GM23248 (cell line): ENCODE measurements at regions not wholly inside any gene's neighbourhood (a gene's known extent, or its start where the extent isn't known, plus 50 kb on each side); places are given as distances from the start of the nearest gene placed in this dataset.

Experiments used
- DNase-seq: peaks from one replicate; pipeline ENCODE4 v3.0.0-alpha.2; 2015
- H2AFZ ChIP-seq: fragments of 200-600 bp; sonication (generic); 2 replicates; pipeline ENCODE4 v1.6.1; 2016; ENCODE audit warnings: antibody characterized with exemption
- H3F3A ChIP-seq: fragments of 200-600 bp; sonication (generic); 2 replicates; pipeline ENCODE4 v1.6.1; 2016; ENCODE audit warnings: mild to moderate bottlenecking, antibody characterized with exemption, mixed run types; ENCODE audit not compliant: insufficient read depth
- H3K27ac ChIP-seq: fragments of 200-600 bp; sonication (generic); 2 replicates; pipeline ENCODE4 v1.5.1; 2016; ENCODE audit warnings: mild to moderate bottlenecking
- H3K27me3 ChIP-seq: fragments of 200-600 bp; sonication (generic); replicated peaks from 2 replicates; pipeline ENCODE4 v1.6.1; 2016; ENCODE audit warnings: mild to moderate bottlenecking; ENCODE audit not compliant: insufficient read depth
- H3K36me3 ChIP-seq: fragments of 200-600 bp; sonication (generic); 2 replicates; pipeline ENCODE4 v1.6.1; 2016; ENCODE audit warnings: low read depth, mild to moderate bottlenecking
- H3K4me1 ChIP-seq: fragments of 200-600 bp; sonication (generic); 2 replicates; pipeline ENCODE4 v1.6.1; 2016; ENCODE audit warnings: mild to moderate bottlenecking; ENCODE audit not compliant: insufficient read depth
- H3K4me2 ChIP-seq: fragments of 200-600 bp; sonication (generic); one replicate; pipeline ENCODE4 v1.6.1; 2016; ENCODE audit warnings: mild to moderate bottlenecking; ENCODE audit not compliant: unreplicated experiment
- H3K4me3 ChIP-seq: fragments of 200-600 bp; sonication (generic); 2 replicates; pipeline ENCODE4 v1.5.1; 2016; ENCODE audit warnings: mild to moderate bottlenecking
- H3K79me2 ChIP-seq: fragments of 200-600 bp; sonication (generic); 2 replicates; pipeline ENCODE4 v1.6.1; 2016; ENCODE audit warnings: mild to moderate bottlenecking; ENCODE audit not compliant: insufficient read depth
- H3K9ac ChIP-seq: fragments of 200-600 bp; sonication (generic); 2 replicates; pipeline ENCODE4 v1.6.1; 2016; ENCODE audit warnings: mild to moderate bottlenecking
- H3K9me2 ChIP-seq: fragments of 200-600 bp; sonication (generic); 2 replicates; pipeline ENCODE4 v1.6.1; 2016; ENCODE audit warnings: mixed run types, mild to moderate bottlenecking, moderate library complexity; ENCODE audit not compliant: insufficient read depth
- H3K9me3 ChIP-seq: fragments of 200-600 bp; sonication (generic); one replicate; pipeline ENCODE4 v1.6.1; 2017; ENCODE audit warnings: low read depth
- H4K20me1 ChIP-seq: fragments of 200-600 bp; sonication (generic); 2 replicates; pipeline ENCODE4 v1.6.0; 2016; ENCODE audit not compliant: insufficient read depth
- EZH2 ChIP-seq: fragments of 200-600 bp; sonication (generic); IDR thresholded peaks from 2 replicates; pipeline ENCODE4 v1.6.1; 2018; ENCODE audit warnings: antibody characterized with exemption, mild to moderate bottlenecking; ENCODE audit not compliant: insufficient read depth, poor library complexity, severe bottlenecking
- EZH2phosphoT487 ChIP-seq: fragments of 200-600 bp; sonication (generic); IDR thresholded peaks from 2 replicates; pipeline ENCODE4 v1.6.1; 2018; ENCODE audit warnings: antibody characterized with exemption, moderate library complexity, mild to moderate bottlenecking, low read depth; ENCODE audit not compliant: insufficient read depth
- WGBS, 2 experiments: methylation state at CpG; one replicate each; pipeline ENCODE4 v1.1.6; 2015 to 2017; ENCODE audit warnings: low lambda C conversion rate in 2 of 2, low coverage in 1 of 2; ENCODE audit errors: missing lambda C conversion rate in 2 of 2; 5-methylcytosine and 5-hydroxymethylcytosine counted together
- in situ Hi-C: fragments of 300-500 bp; cut with MboI; formaldehyde crosslinking; loops from 2 replicates; pipeline ENCODE4 v1.15.0; 2020

DNA sequence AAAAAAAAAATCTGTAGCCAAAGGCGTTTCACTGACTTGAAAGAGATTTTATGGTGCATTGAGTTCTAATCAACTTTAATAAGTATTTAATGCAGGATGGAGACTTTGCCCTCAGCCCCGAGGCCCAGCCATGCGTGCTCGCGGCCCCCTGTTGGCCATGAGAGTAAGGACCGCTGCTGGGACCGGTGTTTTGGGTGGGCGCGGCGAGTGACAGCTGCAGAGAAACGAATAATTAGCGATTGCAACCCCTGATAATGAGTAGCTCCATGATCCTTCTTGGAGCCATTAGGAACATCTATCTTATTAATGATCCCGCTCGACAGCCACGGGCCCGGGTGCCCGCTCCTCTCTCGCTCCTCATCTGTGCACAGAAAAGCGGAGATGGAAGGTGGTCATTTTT lies 347.4 kb downstream of the RPS24 start:
- in situ Hi-C loops = no loop called here
- H3K4me3 ChIP-seq = no peak overlapping the region
- TF ChIP-seq EZH2phosphoT487 (no peak), EZH2 (no peak)
- no peaks in the 10 kb centered on the region for H3F3A ChIP-seq
- H3K9ac ChIP-seq = no peak overlapping the region
- H2AFZ ChIP-seq = no peak overlapping the region
- H3K36me3 ChIP-seq = no peaks in the 10 kb centered on the region
- no peaks in the 10 kb centered on the region for H3K4me1 ChIP-seq
- H3K27me3 ChIP-seq = no peaks in the 10 kb centered on the region
- no peak overlapping the region for H3K4me2 ChIP-seq
- WGBS, 2 experiments = 89 to 91% methylated on average over 19 of the region's 19 CpGs
- no peaks in the 10 kb centered on the region for H3K9me2 ChIP-seq
- H4K20me1 ChIP-seq = no peaks in the 10 kb centered on the region
- no peaks in the 10 kb centered on the region for H3K9me3 ChIP-seq
- no peak for DNase-seq
- H3K27ac ChIP-seq = no peak overlapping the region
- no peaks in the 10 kb centered on the region for H3K79me2 ChIP-seq

DNA sequence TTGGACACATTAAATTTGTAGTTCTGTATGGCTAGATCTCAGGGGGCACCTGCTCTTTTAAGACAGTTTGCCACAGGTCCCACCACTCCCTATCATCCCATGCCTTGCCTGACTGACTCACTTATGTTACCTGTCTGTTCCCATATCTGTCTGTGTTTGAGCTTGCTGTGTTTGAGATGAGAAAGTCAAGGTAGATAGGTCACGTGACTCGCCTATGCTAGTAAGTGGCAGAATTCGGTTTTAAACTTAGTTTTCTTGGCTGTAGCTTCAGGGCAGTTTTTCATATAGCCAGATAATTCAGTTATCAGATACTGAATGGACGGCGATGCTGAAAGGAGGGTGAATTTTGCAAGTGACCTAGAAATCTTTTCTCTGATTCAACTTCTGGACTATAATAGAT lies 348.4 kb downstream of the RPS24 start:
- H3K9me2 ChIP-seq = no peaks in the 10 kb centered on the region
- in situ Hi-C loops = no loop called here
- 84 to 85% methylated on average over 5 of the region's 5 CpGs for WGBS, 2 experiments

DNA sequence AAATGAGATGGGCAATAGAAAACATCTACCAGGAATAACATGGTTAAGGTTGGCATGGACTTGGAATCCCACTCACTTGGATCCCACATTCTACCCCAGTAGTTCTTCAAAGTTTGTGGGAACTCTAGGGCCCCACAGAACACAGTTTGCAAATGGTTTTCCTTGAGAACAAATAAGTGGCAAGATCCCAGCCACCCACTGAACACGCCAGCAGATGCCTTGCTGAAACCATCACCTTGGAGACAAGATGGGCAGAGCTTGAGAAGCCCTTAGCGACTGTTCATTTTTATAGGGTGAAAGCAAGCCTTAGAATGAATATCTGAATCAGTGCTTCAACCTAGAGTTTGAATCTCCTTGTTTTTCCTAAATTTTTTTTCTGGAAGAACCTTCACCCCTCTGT lies 349.1 kb downstream of the RPS24 start:
- Histone ChIP-seq H3F3A (no peaks in the 10 kb centered on the region), H3K9me3 (no peaks in the 10 kb centered on the region), H4K20me1 (no peaks in the 10 kb centered on the region), H3K27me3 (no peaks in the 10 kb centered on the region), H2AFZ (no peak overlapping the region), H3K36me3 (no peaks in the 10 kb centered on the region), H3K9me2 (no peaks in the 10 kb centered on the region), H3K4me3 (no peak overlapping the region), H3K9ac (no peak overlapping the region), H3K4me1 (no peaks in the 10 kb centered on the region), H3K79me2 (no peaks in the 10 kb centered on the region), H3K4me2 (no peak overlapping the region), H3K27ac (no peak overlapping the region)
- WGBS, 2 experiments = 88% methylated on average over 2 of the region's 2 CpGs
- in situ Hi-C loops = no loop called here
- DNase-seq = no peak
- no peak for TF ChIP-seq EZH2phosphoT487

More for the DNA sequence above, 348.4 kb downstream of the RPS24 start:
- TF ChIP-seq EZH2phosphoT487 = no peak
- TF ChIP-seq EZH2 = no peak
- Histone ChIP-seq H3K36me3 (no peaks in the 10 kb centered on the region), H4K20me1 (no peaks in the 10 kb centered on the region), H2AFZ (no peak overlapping the region), H3F3A (no peaks in the 10 kb centered on the region), H3K4me3 (no peak overlapping the region), H3K9ac (no peak overlapping the region), H3K79me2 (no peaks in the 10 kb centered on the region), H3K9me3 (no peaks in the 10 kb centered on the region), H3K4me2 (no peak overlapping the region), H3K27ac (no peak overlapping the region), H3K27me3 (no peaks in the 10 kb centered on the region), H3K4me1 (no peaks in the 10 kb centered on the region)
- DNase-seq = no peak

DNA sequence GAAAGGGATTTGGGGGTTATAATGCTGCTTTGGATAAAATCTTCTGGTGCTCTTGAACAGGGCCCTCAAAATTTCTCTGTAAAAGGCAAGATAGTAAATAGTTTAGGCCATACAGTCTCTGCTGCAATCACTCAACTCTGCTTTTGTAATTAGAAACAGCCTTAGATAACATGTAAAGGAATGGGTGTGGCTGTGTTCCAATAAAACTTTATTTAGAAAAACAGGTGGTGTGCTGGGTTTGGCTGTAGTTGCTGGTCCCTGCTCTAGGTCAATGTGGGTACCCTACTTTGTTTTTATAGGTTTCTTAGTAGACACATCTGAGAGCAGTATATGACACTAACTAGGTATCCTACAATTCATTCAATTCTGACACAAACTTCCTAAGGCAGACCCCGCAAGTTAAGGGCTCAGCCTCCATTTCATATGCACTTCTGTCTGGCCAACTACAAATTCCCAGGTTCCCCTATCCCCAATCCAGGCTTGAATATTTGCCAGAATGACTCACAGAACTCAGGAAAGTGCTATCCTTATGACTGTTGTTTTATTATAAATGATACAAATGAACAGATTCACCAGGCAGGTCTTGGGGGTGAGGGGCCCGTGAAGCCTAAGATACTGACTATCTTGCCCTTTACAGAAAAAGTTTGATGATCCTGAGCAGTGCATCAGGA lies 349.9 kb downstream of the RPS24 start:
- no peaks in the 10 kb centered on the region for H3K4me1 ChIP-seq
- TF ChIP-seq EZH2 = no peak
- no peak for TF ChIP-seq EZH2phosphoT487
- no peak for DNase-seq
- H3K4me3 ChIP-seq = no peak overlapping the region
- H3K9me3 ChIP-seq = no peaks in the 10 kb centered on the region
- no peaks in the 10 kb centered on the region for H3F3A ChIP-seq
- 98% methylated on average over 2 of the region's 2 CpGs for WGBS, 2 experiments
- no peaks in the 10 kb centered on the region for H4K20me1 ChIP-seq
- no peak overlapping the region for H3K9ac ChIP-seq
- no peaks in the 10 kb centered on the region for H3K79me2 ChIP-seq
- no peaks in the 10 kb centered on the region for H3K36me3 ChIP-seq
- no peak overlapping the region for H2AFZ ChIP-seq
- H3K27me3 ChIP-seq = no peaks in the 10 kb centered on the region
- H3K27ac ChIP-seq = no peak overlapping the region
- no peaks in the 10 kb centered on the region for H3K9me2 ChIP-seq
- H3K4me2 ChIP-seq = no peak overlapping the region
- in situ Hi-C loops = no loop called here

DNA sequence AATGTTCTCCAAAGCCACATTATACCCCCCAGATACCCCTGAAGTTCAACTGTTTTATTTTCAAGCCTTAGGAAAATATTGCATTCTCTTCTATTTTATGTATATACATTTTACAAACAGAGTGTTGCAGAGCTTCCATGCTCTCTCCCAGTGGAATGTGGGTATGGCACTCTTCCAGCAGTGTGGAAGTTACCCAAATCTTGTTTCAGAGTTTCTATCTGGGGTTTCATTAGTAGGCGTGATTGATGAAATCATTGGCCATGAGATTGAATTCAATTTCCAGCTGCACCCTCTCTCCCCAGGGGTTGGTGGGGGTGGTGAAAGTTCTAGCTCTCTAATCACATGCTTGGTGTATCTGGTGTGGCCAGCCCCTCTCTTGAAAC lies 350.4 kb downstream of the RPS24 start:
- Histone ChIP-seq H3K36me3 (no peaks in the 10 kb centered on the region), H3F3A (no peaks in the 10 kb centered on the region), H3K4me2 (no peak overlapping the region), H4K20me1 (no peaks in the 10 kb centered on the region), H3K4me1 (peaks cover 5% of the 10 kb centered on the region; the same call in 1 of the 2 replicates), H2AFZ (no peak overlapping the region), H3K27me3 (no peaks in the 10 kb centered on the region), H3K27ac (no peak overlapping the region), H3K4me3 (no peak overlapping the region), H3K79me2 (no peaks in the 10 kb centered on the region), H3K9me2 (no peaks in the 10 kb centered on the region), H3K9me3 (no peaks in the 10 kb centered on the region), H3K9ac (no peak overlapping the region)
- no peak for TF ChIP-seq EZH2phosphoT487
- TF ChIP-seq EZH2 = no peak
- 94 to 96% methylated on average over 1 of the region's 1 CpG for WGBS, 2 experiments
- no peak for DNase-seq
- in situ Hi-C loops = no loop called here
